HG03469 (cell line): ENCODE measurements at regions not wholly inside any gene's neighbourhood (a gene's known extent, or its start where the extent isn't known, plus 50 kb on each side); places are given as distances from the start of the nearest gene placed in this dataset.

Experiments used
- ATAC-seq: cut with Tn5 transposase; IDR thresholded peaks from one replicate; pipeline ENCODE4 v1.9.1; 2021; ENCODE audit warnings: mild to moderate bottlenecking, moderate library complexity, moderate number of reproducible peaks; ENCODE audit not compliant: unreplicated experiment

GRCh38 chr11:25860677-25861450 is 471.1 kb upstream of the ANO3 start:
- ATAC-seq = no peak

DNA sequence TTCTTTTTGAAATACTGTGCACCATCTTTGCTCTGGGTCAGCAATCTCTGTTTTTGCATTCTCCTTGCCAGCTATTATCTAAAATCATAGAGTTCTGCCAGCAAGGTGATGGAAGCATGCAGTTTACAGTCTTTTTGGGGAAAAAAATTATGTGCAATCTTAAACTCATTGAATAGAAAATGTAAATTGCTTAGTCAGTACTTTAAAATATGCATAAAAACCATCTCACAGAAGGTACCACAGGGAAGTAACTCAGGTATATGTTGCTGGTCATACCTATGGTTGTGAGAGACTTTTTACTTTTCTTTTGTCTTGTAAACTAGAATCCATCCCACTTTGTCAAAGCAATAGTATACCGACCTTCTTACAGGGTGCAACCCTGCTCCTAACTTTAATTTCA is 469.8 kb upstream of the ANO3 start:
- ATAC-seq = no peak

- ATAC-seq = no peak
These were observed 467.9 kb upstream of the ANO3 start for GRCh38 chr11:25863986-25864385.

GRCh38 chr11:25876456-25876965 is 455.4 kb upstream of the ANO3 start:
- ATAC-seq = no peak

GRCh38 chr11:25886036-25886435 is 445.9 kb upstream of the ANO3 start:
- no peak for ATAC-seq

DNA sequence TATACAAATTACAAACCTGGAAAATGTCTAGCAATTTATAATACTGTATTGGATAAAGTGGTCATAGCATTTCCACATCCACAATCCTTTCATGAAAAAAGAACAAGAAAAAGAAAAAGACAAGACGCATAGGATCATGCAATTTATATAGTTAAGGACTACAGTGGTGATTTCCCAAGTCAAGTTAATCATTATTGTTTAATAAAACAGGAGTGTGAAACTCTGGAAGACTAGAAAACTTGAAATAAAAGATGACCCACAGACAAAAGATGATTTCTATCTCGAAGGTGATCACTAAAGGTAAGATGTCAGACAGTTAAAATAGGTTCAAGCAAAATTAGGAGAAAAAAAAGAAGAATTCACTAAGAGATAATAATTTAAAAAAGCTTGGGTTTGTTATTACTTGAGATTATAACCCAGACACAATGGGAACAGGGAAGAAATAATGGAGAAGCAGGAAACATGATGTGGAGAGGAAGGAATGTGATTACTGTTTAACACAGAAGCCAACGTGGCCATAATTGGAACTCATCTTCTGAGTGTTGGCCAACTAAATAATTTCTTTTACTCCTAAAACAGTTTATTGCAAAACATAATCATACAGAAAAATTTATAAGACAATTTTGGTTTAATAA is 441.2 kb upstream of the ANO3 start:
- ATAC-seq = no peak

DNA sequence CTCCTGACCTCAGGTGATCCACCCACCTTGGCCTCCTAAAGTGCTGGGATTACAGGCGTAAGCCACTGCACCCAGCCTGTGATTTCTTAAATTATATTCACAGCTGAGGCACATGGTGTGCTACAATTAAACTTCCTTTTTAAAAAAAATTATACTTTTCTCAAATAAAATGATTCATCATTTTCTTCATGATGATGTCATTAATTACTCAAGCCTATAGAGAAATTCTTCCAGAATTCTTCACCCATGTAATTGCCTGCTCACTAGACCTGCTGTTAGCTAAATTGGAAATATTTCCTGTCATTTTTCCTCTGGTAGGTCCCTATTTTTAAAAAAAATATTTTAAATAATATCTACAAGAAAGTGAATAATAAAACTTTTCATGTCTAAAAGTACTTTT is 440.0 kb upstream of the ANO3 start:
- no peak for ATAC-seq

DNA sequence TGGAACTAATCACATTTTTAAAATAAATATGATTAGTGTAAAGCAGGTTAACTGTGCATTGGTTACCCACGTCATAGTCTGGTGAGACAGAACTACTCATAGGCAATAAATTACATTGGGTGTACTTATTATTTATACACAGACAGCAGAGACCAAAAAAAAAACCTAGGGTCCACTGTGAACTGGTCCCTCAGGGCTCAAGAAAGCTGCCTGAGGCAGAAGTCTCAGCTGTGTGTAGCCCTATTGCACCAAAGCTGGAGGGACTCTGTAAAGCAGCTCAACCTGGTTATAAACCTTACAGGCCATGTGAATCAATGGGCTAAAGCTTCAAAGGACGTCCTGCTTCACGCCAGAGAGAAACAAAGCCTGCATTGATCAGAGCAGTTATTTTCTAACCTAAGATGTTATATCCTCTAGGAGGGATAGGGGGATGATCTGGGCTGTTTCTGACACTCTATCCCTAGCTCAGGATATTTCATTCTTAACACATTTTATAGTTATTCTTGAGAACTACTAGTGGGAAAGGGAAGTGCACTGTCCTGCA is 432.2 kb upstream of the ANO3 start:
- ATAC-seq = no peak

DNA sequence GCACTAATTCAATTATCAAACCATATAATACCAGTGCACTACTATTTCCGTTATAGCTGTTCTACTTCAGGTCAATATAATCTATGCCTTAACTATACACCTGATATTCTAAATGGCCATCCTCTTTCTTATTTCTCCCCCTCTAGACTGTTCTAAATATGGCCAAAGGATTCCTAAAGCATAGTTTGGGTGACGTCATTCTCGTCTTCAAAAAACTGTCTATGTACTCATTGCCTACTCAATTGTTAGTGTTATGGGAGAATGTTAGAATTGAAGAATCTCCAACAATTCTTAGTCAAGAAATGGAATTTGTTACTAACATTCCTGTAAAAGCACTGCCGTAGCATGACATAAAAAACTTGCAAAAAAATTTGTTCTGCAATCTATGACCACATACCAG is 431.1 kb upstream of the ANO3 start:
- no peak for ATAC-seq

- no peak for ATAC-seq
These were observed 430.5 kb upstream of the ANO3 start for GRCh38 chr11:25901415-25901814.

- ATAC-seq = no peak
These were observed 429.5 kb upstream of the ANO3 start for GRCh38 chr11:25902476-25902875.

DNA sequence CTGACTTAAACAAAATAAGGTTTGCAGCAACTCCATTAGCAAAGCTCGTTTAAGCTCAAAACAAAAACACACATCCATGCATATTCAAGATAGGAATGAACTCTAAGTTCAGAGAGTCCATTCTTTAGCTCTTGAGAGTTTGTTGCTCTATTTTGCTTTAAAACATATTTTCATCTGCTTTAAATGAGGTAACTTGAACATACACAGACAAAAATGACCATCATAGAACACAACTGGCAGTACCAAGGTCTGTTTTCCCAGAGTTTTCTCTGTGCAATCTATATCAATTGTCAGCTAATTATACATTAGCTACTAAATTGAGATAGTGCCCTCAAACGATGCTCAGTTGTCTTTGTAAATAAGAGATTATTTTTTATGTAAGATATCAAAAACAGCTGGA is 423.2 kb upstream of the ANO3 start:
- no peak for ATAC-seq

GRCh38 chr11:25910086-25910485 is 421.8 kb upstream of the ANO3 start:
- ATAC-seq = no peak

- ATAC-seq = no peak
These were observed 411.6 kb upstream of the ANO3 start for GRCh38 chr11:25920356-25920755.

DNA sequence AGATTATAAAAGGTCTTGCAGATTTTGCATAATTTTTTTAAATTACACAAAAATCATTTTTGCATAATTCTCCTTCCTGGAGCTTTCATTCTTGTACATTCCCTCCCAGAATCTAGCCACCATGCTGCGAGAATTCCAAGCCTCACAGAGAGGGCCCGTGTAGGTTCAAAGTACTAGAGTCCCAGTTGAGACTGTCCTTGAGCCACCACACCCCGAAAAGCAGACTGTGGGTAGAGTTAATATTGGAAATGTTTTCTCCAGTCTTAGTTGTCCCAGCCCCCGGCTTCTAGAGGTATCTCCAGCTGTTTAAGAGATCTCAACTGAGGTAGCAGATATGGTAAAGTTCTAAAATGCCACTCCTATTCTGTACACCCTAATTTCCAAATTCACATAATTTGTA is 407.3 kb upstream of the ANO3 start:
- ATAC-seq = no peak

DNA sequence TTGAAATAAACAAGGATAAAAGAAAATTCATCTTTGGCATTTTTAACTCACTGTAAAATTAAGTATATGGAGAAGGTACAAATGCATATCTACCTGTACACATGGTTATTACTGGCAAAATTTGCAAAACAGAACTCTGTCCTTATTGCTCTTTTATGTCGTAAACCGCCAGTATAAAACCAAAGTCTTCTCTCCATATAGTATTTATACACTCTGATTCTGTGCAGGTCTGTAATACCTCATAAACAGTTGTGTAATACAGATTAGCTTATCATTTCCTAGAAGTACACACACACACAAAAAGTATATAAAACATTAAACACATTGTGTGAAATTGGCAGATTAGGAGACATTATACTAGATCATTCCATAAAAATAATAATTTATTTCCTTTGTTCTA is 406.6 kb upstream of the ANO3 start:
- no peak for ATAC-seq

DNA sequence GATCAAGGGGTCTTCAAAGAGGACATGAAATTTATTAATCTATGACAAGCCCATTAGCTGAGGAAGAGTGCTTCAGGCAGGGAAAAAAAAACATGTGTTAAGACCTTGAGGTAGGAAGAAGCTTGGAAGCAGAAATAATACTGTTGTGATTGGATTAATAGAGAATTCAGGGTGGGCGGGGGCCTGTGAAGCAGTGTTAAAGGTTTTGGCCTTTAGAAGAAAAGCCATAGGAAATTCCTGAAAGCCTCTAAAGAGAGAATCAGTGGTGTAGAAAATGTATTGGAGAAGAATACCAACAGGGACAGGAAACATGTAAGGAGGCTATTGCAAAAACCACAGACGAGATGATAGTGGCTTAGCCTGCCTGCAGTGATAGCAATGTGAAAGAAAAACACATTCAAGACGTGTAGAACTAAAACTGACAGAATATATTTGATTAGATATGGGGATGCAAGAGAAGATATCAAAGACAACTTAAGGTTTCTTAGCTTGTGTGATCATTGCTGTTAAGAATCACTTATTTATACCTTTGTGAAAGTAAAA is 404.4 kb upstream of the ANO3 start:
- ATAC-seq = no peak

GRCh38 chr11:25928076-25928475 is 403.9 kb upstream of the ANO3 start:
- ATAC-seq = no peak

- no peak for ATAC-seq
These were observed 393.0 kb upstream of the ANO3 start for GRCh38 chr11:25938952-25939351.

DNA sequence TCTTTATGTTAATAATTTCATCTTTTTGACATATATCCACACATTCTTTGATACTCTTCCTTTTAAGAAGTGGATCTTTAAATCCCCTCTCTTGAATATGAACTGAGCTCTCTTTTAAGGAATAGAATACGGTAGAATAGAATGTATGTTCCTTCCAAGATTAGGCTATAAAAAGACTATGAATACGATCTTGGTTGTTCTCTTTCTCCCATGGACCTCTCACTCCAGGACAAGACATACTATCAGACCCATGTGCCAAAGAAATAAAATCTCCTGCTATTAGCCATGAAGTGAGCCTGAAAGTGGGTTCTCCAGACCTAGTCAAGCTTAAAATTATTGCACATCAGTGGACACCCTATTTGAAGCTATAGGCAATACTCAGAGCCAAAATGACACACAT is 392.2 kb upstream of the ANO3 start:
- ATAC-seq = no peak

GRCh38 chr11:25941353-25941752 is 390.6 kb upstream of the ANO3 start:
- ATAC-seq = no peak

- ATAC-seq = no peak
These were observed 388.9 kb upstream of the ANO3 start for GRCh38 chr11:25943031-25943430.
